GM12872 (cell line): ENCODE measurements at regions not wholly inside any gene's neighbourhood (a gene's known extent, or its start where the extent isn't known, plus 50 kb on each side); places are given as distances from the start of the nearest gene placed in this dataset.

Experiments used
- TF ChIP-seq, protein P1 (sequence below): IDR thresholded peaks from 3 replicates; pipeline ENCODE4 v1.5.1; 2011; ENCODE audit warnings: low read depth, mild to moderate bottlenecking, low read length, moderate library complexity; ENCODE audit not compliant: insufficient read depth

DNA sequence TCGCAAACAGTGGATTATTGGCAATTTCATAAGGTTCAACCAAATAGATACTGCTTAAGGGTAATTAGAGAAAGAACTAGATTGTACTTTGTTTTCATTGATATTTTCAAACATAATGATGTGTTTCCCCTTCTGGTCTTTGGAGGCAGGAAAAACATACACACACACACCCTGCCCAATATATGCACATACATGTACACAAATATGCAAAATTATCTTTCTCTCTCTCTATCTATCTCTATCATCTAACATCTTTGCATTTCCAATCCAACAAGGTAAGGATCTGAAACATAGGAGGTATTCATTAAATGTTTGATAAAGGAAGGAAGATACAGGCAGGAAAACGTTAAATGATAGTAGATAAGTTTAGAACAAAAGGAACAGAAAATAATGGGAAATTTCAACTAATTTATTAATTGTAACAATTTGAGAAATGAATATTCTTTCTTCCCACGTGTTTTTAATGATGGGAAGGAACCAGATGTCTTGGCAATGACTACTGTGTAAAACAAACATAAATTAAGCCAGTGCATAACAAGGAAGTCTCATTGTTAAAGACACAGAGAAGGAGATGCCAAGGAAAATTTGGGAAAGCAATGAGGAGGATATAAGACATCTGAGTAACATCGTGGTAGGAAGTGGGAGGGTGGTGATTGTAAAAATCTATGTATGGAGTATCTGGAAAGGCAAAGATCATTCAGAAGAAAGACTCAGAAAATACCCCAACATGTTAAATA lies 532.1 kb downstream of the GBA3 start:
- TF ChIP-seq, protein P1, sequence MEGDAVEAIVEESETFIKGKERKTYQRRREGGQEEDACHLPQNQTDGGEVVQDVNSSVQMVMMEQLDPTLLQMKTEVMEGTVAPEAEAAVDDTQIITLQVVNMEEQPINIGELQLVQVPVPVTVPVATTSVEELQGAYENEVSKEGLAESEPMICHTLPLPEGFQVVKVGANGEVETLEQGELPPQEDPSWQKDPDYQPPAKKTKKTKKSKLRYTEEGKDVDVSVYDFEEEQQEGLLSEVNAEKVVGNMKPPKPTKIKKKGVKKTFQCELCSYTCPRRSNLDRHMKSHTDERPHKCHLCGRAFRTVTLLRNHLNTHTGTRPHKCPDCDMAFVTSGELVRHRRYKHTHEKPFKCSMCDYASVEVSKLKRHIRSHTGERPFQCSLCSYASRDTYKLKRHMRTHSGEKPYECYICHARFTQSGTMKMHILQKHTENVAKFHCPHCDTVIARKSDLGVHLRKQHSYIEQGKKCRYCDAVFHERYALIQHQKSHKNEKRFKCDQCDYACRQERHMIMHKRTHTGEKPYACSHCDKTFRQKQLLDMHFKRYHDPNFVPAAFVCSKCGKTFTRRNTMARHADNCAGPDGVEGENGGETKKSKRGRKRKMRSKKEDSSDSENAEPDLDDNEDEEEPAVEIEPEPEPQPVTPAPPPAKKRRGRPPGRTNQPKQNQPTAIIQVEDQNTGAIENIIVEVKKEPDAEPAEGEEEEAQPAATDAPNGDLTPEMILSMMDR, result no peak

DNA sequence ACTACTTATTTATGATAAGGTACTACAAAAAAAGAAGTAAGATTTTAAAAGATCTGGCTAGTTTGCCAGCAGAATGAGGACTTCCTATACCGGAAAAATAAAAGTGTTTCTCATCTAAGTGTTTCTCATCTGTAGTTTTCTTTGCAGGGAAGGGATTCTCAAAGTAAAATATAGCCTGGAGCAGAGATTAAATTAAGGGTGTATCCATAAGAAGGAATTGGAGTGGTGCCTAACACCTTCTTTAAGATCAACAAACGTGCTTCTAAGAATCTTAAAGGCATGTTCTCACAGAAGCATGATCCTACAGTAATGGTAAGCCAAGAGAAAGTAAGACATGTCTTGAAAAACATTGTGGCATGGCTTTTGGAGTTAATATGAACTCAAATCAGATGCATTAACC lies 528.2 kb downstream of the GBA3 start:
- TF ChIP-seq, protein P1, result no peak

DNA sequence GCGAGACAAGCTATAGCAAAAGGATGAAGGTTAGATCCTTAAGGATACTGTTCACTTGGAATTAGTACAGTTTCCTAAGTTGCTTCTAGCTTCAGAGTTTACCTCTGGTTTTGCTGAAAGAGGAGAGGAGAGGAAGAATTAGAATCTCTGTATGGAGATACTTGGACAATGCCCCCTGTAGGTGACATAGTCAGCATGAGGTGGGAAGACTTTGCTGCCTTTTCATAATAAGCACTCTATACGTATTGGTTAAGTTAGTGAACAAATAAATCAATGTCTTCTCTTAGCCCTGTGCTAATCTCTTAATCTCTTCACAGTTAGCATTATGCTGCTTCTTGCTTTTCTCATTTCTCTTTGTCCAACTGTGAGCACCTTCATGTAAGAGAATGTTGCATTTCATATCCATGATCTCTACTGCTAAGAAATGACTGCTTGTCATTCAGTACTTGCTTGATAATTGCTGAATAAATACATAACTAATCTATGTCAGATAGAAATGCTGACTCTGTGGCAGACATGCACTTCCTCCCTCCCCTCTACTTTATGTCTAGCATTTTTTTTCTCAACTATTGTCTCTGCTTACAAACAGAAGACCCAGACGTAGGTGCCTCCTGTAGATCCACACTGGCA lies 527.2 kb downstream of the GBA3 start:
- TF ChIP-seq, protein P1, result no peak

DNA sequence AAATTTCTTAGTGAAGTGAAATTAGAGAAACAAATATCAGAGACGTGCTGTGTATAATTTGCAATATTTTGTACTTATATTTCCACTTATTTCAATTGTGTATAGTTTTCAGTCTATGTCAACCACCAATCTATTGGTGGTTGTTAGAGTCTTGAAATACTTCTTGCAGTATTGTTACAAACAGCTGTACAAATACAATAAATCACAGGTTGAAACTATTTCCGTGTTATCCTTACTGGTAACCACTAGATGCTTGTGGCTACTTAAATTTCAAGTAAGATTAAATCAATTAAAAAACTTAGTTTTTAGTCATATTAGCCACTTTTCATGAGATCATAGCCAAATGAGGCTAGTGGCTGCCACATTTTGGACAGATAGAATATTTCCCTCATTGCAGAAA lies 520.5 kb downstream of the GBA3 start:
- TF ChIP-seq, protein P1, result no peak

DNA sequence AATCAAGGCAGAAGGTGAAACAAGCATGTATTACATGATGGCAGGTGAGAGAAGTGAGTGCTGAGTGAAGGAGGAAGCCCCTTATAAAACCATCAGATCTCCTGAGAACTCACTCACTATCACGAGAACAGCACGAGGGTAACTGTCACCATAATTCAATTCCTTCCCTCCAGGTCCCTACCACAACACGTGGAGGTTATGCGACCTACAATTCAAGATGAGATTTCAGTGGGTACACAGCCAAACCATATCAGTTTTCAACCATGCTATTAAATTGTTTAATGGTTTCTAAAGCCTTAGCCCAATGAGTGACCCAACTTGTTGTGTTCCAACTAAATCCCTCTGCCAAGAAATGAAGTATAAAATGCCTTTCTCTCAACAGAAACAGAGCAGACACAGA lies 519.8 kb downstream of the GBA3 start:
- TF ChIP-seq, protein P1, result no peak

DNA sequence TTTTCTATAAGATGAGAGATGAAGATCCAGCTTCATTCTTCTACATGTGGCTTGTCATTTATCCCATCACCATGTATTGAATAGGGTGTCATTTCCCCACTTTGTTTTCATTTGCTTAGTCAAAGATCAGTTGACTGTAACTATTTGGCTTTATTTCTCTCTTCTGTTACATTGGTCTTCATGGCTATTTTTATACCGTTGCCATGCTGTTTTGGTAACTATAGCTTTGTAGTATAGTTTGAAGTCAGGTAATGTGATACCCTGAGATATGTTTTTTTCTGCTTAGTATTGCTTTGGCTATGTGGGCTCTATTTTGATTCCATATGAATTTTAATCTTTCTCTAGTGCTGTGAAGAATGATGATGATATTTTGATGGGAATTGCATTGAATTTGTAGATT lies 514.3 kb downstream of the GBA3 start:
- TF ChIP-seq, protein P1, result no peak

DNA sequence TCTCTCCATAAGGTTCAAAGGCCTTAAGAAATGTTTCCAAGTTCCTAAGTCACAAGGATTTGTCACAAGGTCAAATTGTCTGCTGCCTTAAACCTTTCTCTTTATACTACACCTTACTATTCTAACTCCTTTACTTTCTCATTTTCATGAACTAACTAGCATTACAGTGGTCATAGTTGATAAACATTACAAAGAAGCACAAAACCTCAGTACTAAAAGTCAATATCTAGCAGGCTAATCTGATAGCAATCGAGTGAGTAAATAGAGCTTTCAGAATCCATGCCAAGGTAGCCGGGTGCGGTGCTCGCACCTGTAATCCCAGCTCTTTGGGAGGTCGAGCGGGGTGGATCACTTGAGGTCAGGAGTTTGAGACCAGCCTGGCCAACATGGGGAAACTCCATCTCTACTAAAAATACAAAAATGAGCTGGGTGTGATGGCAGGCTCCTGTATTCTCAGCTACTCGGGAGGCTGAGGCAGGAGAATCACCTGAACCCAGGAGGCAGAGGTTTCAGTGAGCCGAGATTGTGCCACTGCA lies 510.0 kb downstream of the GBA3 start:
- TF ChIP-seq, protein P1, result no peak
